H1 (cell line): ENCODE measurements at regions not wholly inside any gene's neighbourhood (a gene's known extent, or its start where the extent isn't known, plus 50 kb on each side); places are given as distances from the start of the nearest gene placed in this dataset.

Experiments
- BRCA1 ChIP-seq: IDR thresholded peaks from 2 replicates; pipeline ENCODE4 v1.6.1; 2012; ENCODE audit warnings: low read depth, low read length, improper control_type of control experiment
- CBX5 ChIP-seq: fragments of 300-800, 300-1000 bp; sonication (generic); IDR thresholded peaks from 2 replicates; pipeline ENCODE4 v1.7.1; 2016; ENCODE audit warnings: antibody characterized with exemption, low read length, low read depth
- CHD2 ChIP-seq: IDR thresholded peaks from 2 replicates; pipeline ENCODE4 v1.6.1; 2012; ENCODE audit warnings: low read length, improper control_type of control experiment
- POLR2A ChIP-seq, 2 experiments: IDR thresholded peaks; 1 replicate in 1 of 2; 2 replicates in 1 of 2; pipeline ENCODE4 v1.6.1; 2011; ENCODE audit warnings: low read depth in 2 of 2, low read length in 2 of 2, mild to moderate bottlenecking in 2 of 2; ENCODE audit errors: control extremely low read depth in 1 of 2
- SIN3A ChIP-seq, 2 experiments: IDR thresholded peaks in 1 of 2; conservative IDR thresholded peaks in 1 of 2; 2 replicates each; pipeline ENCODE4 v1.6.1; 2011 to 2012; ENCODE audit warnings: low read length in 2 of 2, improper control_type of control experiment in 1 of 2, low read depth in 1 of 2, mild to moderate bottlenecking in 1 of 2
- SP2 ChIP-seq: IDR thresholded peaks from 2 replicates; pipeline ENCODE4 v1.6.1; 2012; ENCODE audit warnings: mild to moderate bottlenecking, low read length, inconsistent platforms
- TAF7 ChIP-seq: optimal IDR thresholded peaks from 2 replicates; pipeline ENCODE3; 2011; ENCODE audit warnings: low read depth, mild to moderate bottlenecking, inconsistent platforms, low read length, moderate library complexity, borderline replicate concordance
- TF ChIP-seq, protein P1 (sequence below): fragments of 300-600 bp; sonication (generic); IDR thresholded peaks from 2 replicates; pipeline ENCODE4 v1.7.1; 2012; ENCODE audit warnings: low read length, moderate library complexity, mild to moderate bottlenecking, inconsistent platforms; ENCODE audit not compliant: insufficient replicate concordance

DNA sequence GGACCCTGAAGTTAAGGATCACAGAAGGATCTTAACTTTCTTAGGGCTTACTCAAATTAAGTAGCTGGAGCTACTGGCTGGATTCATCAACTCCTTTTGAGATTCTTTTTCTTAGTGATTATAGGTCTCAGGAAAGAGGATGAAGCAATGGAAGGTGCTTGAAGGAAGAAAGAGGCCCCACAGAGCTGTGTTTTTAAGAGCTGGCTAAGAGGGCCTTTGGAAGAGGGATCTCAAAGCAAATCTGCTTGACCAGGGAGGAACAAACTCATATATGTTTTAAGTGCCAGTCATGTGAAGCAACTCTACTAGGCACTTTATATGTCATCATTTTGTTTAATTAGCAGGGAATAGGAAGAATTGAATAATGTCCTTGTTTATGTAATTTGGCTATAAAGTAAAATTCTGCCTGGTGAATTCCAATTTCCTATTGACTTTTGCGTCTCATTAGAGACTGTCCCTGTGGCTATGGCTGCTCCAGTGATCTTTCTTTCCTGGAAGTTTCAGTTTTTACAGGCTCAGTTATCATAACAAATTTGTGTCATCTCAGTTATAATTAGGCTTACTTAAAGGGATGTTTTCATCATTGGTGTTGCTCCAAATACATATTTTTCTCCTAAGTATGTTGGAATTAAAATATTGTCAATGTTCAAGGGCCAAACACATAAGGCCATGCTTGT is 222.8 kb upstream of the CITED2 start (continued):
- TF ChIP-seq, protein P1, sequence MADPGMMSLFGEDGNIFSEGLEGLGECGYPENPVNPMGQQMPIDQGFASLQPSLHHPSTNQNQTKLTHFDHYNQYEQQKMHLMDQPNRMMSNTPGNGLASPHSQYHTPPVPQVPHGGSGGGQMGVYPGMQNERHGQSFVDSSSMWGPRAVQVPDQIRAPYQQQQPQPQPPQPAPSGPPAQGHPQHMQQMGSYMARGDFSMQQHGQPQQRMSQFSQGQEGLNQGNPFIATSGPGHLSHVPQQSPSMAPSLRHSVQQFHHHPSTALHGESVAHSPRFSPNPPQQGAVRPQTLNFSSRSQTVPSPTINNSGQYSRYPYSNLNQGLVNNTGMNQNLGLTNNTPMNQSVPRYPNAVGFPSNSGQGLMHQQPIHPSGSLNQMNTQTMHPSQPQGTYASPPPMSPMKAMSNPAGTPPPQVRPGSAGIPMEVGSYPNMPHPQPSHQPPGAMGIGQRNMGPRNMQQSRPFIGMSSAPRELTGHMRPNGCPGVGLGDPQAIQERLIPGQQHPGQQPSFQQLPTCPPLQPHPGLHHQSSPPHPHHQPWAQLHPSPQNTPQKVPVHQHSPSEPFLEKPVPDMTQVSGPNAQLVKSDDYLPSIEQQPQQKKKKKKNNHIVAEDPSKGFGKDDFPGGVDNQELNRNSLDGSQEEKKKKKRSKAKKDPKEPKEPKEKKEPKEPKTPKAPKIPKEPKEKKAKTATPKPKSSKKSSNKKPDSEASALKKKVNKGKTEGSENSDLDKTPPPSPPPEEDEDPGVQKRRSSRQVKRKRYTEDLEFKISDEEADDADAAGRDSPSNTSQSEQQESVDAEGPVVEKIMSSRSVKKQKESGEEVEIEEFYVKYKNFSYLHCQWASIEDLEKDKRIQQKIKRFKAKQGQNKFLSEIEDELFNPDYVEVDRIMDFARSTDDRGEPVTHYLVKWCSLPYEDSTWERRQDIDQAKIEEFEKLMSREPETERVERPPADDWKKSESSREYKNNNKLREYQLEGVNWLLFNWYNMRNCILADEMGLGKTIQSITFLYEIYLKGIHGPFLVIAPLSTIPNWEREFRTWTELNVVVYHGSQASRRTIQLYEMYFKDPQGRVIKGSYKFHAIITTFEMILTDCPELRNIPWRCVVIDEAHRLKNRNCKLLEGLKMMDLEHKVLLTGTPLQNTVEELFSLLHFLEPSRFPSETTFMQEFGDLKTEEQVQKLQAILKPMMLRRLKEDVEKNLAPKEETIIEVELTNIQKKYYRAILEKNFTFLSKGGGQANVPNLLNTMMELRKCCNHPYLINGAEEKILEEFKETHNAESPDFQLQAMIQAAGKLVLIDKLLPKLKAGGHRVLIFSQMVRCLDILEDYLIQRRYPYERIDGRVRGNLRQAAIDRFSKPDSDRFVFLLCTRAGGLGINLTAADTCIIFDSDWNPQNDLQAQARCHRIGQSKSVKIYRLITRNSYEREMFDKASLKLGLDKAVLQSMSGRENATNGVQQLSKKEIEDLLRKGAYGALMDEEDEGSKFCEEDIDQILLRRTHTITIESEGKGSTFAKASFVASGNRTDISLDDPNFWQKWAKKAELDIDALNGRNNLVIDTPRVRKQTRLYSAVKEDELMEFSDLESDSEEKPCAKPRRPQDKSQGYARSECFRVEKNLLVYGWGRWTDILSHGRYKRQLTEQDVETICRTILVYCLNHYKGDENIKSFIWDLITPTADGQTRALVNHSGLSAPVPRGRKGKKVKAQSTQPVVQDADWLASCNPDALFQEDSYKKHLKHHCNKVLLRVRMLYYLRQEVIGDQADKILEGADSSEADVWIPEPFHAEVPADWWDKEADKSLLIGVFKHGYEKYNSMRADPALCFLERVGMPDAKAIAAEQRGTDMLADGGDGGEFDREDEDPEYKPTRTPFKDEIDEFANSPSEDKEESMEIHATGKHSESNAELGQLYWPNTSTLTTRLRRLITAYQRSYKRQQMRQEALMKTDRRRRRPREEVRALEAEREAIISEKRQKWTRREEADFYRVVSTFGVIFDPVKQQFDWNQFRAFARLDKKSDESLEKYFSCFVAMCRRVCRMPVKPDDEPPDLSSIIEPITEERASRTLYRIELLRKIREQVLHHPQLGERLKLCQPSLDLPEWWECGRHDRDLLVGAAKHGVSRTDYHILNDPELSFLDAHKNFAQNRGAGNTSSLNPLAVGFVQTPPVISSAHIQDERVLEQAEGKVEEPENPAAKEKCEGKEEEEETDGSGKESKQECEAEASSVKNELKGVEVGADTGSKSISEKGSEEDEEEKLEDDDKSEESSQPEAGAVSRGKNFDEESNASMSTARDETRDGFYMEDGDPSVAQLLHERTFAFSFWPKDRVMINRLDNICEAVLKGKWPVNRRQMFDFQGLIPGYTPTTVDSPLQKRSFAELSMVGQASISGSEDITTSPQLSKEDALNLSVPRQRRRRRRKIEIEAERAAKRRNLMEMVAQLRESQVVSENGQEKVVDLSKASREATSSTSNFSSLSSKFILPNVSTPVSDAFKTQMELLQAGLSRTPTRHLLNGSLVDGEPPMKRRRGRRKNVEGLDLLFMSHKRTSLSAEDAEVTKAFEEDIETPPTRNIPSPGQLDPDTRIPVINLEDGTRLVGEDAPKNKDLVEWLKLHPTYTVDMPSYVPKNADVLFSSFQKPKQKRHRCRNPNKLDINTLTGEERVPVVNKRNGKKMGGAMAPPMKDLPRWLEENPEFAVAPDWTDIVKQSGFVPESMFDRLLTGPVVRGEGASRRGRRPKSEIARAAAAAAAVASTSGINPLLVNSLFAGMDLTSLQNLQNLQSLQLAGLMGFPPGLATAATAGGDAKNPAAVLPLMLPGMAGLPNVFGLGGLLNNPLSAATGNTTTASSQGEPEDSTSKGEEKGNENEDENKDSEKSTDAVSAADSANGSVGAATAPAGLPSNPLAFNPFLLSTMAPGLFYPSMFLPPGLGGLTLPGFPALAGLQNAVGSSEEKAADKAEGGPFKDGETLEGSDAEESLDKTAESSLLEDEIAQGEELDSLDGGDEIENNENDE: no peak
- TF ChIP-seq SP2 (no peak), POLR2A (IDR thresholded peaks at IDR 0.05; ENCODE audit: control extremely low read depth in 1 of 2, low read depth in 2 of 2, low read length in 2 of 2) (no peak), BRCA1 (no peak), TAF7 (no peak), CBX5 (no peak), SIN3A (conservative IDR thresholded peaks at IDR 0.05 in 1 of 2, IDR thresholded peaks at IDR 0.05 in 1 of 2; ENCODE audit: low read depth in 1 of 2, low read length in 2 of 2) (no peak), CHD2 (no peak)
